ENCODE measurements at regions not wholly inside any gene's neighbourhood (a gene's known extent, or its start where the extent isn't known, plus 50 kb on each side); places are given as distances from the start of the nearest gene placed in this dataset.

DNA sequence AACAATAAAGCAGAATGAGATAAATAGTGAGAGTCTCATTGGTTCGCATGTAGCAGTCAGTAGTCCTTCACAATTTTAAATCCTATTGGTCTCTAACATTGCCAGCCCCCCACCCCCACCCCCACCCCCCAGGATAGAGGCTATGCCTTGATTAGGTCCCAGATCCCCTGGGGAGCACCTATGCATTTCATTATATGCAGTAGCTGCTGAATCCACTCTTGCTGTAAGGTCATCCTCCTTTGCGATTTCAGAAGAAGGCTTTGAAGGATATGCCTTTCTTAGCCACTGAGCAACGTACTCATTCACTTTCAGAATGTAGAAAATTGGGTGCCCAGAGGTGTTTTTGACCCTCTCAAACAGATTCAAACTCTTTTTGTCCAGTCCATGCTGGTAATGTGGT lies 382.8 kb upstream of the GALNT5 start:
- POLR2A ChIA-PET = no interaction called here
- no peak for FAIRE-seq

GRCh38 chr2:156883804-156884203 lies 373.7 kb upstream of the GALNT5 start:
- DNase-seq (ENCODE audit: low read depth, low spot score) = no peak
- H4K20me1 ChIP-seq (replicated peaks; ENCODE audit: control insufficient read depth, extremely low read depth, insufficient read depth, low read length) = no peaks in the 10 kb centered on the region
- no peak overlapping the region for H3K27ac ChIP-seq (ENCODE audit: insufficient read depth, low read depth, low read length)
- H3K9me1 ChIP-seq (replicated peaks; ENCODE audit: control insufficient read depth, extremely low read depth, insufficient read depth, low read length) = no peaks in the 10 kb centered on the region
- H3K36me3 ChIP-seq (ENCODE audit: control insufficient read depth in 2 of 2, extremely low read depth in 1 of 2, insufficient read depth in 2 of 2, low read length in 2 of 2) = no peaks in the 10 kb centered on the region
- no peak overlapping the region for H3K4me2 ChIP-seq (ENCODE audit: insufficient read depth, low read length)
- no peak overlapping the region for H2AFZ ChIP-seq (ENCODE audit: low read depth, low read length)
- ChIA-PET POLR2A (no interaction called here), CTCF (interaction anchor here (2.0 kb wide), 1 partner anchor 9 kb away, joined by 5 read pairs; no protein-coding TSS in a partner anchor)
- no peak overlapping the region for H3K9ac ChIP-seq (replicated peaks; ENCODE audit: extremely low read depth, insufficient read depth, low read length)
- no peak for FAIRE-seq
- H3K4me1 ChIP-seq (ENCODE audit: control insufficient read depth, extremely low read depth, insufficient read depth, low read length) = no peaks in the 10 kb centered on the region
- H3K4me3 ChIP-seq (replicated peaks in 1 of 3; ENCODE audit: insufficient read depth in 1 of 3, low read depth in 1 of 3, low read length in 3 of 3) = no peak overlapping the region
- no peaks in the 10 kb centered on the region for H3K9me3 ChIP-seq (replicated peaks; ENCODE audit: control insufficient read depth, insufficient read depth, low read length)
- TF ChIP-seq MAX (IDR thresholded peaks at IDR 0.05; ENCODE audit: insufficient read depth, insufficient read length) = no peak
- TF ChIP-seq MYC (IDR thresholded peaks at IDR 0.05; ENCODE audit: low read depth, low read length) = no peak
- TF ChIP-seq POLR2AphosphoS5 (IDR thresholded peaks at IDR 0.05; ENCODE audit: insufficient read depth, low read depth, low read length) = no peak
- TF ChIP-seq FOS (IDR thresholded peaks at IDR 0.05; ENCODE audit: borderline replicate concordance, insufficient read depth, low read length) = no peak
- no peak for TF ChIP-seq JUN (IDR thresholded peaks at IDR 0.05; ENCODE audit: borderline replicate concordance, insufficient read depth, insufficient read length, low read depth)
- no peak for TF ChIP-seq EZH2 (IDR thresholded peaks at IDR 0.05; ENCODE audit: borderline replicate concordance, low read depth, low read length, severe bottlenecking)
- TF ChIP-seq POLR2A (IDR thresholded peaks at IDR 0.05; ENCODE audit: low read depth, low read length) = no peak
- TF ChIP-seq CTCF (IDR thresholded peaks at IDR 0.05; ENCODE audit: extremely low read depth in 1 of 2, insufficient read depth in 1 of 2, low read depth in 1 of 2, low read length in 2 of 2) = no peak
- no peak for TF ChIP-seq GATA2 (IDR thresholded peaks at IDR 0.05; ENCODE audit: insufficient read depth, insufficient read length, low read depth, low read length)
- BruUV-seq (replicated peaks) = no TSS peak
- peaks cover 0 to 9% of the 10 kb centered on the region in 2 experiments for H3K27me3 ChIP-seq (ENCODE audit: control insufficient read depth in 2 of 2, insufficient read depth in 2 of 2, low read length in 2 of 2)
- no peaks in the 10 kb centered on the region for H3K79me2 ChIP-seq (ENCODE audit: control insufficient read depth, insufficient read depth, low read length)
- dilution Hi-C loops (cut with MboI; ENCODE audit: extremely low pct_ligation_motif_present, low sequenced_read_pairs) (no loop called here), intact Hi-C loops (cut with micrococcal nuclease) (no loop called here)

More for the DNA sequence above, 382.8 kb upstream of the GALNT5 start:
- Histone ChIP-seq H3K27me3 (ENCODE audit: control insufficient read depth in 2 of 2, insufficient read depth in 2 of 2, low read length in 2 of 2) (peaks cover 0 to 2% of the 10 kb centered on the region in 2 experiments), H3K9ac (replicated peaks; ENCODE audit: extremely low read depth, insufficient read depth, low read length) (no peak overlapping the region), H3K79me2 (ENCODE audit: control insufficient read depth, insufficient read depth, low read length) (no peaks in the 10 kb centered on the region), H3K36me3 (ENCODE audit: control insufficient read depth in 2 of 2, extremely low read depth in 1 of 2, insufficient read depth in 2 of 2, low read length in 2 of 2) (no peaks in the 10 kb centered on the region), H3K27ac (ENCODE audit: insufficient read depth, low read depth, low read length) (no peak overlapping the region), H3K4me2 (ENCODE audit: insufficient read depth, low read length) (no peak overlapping the region), H3K9me3 (replicated peaks; ENCODE audit: control insufficient read depth, insufficient read depth, low read length) (no peaks in the 10 kb centered on the region), H3K9me1 (replicated peaks; ENCODE audit: control insufficient read depth, extremely low read depth, insufficient read depth, low read length) (no peaks in the 10 kb centered on the region), H3K4me1 (ENCODE audit: control insufficient read depth, extremely low read depth, insufficient read depth, low read length) (no peaks in the 10 kb centered on the region), H2AFZ (ENCODE audit: low read depth, low read length) (no peak overlapping the region), H3K4me3 (replicated peaks in 1 of 3; ENCODE audit: insufficient read depth in 1 of 3, low read depth in 1 of 3, low read length in 3 of 3) (no peak overlapping the region), H4K20me1 (replicated peaks; ENCODE audit: control insufficient read depth, extremely low read depth, insufficient read depth, low read length) (no peaks in the 10 kb centered on the region)
- DNase-seq (ENCODE audit: low read depth, low spot score) = no peak
- no TSS peak for BruUV-seq (replicated peaks)
- TF ChIP-seq POLR2AphosphoS5 (IDR thresholded peaks at IDR 0.05; ENCODE audit: insufficient read depth, low read depth, low read length) (no peak), JUN (IDR thresholded peaks at IDR 0.05; ENCODE audit: borderline replicate concordance, insufficient read depth, insufficient read length, low read depth) (no peak), POLR2A (IDR thresholded peaks at IDR 0.05; ENCODE audit: low read depth, low read length) (no peak)
- dilution Hi-C loops (cut with MboI; ENCODE audit: extremely low pct_ligation_motif_present, low sequenced_read_pairs) = no loop called here
- CTCF ChIA-PET = no interaction called here
- intact Hi-C loops (cut with micrococcal nuclease) = no loop called here

All from endothelial cell of umbilical vein (primary cell).